ENCODE measurements at regions not wholly inside any gene's neighbourhood (a gene's known extent, or its start where the extent isn't known, plus 50 kb on each side); places are given as distances from the start of the nearest gene placed in this dataset.

GRCh38 chr10:52665821-52666220 is 106.8 kb downstream of the MBL2 start:
- Mint-ChIP-seq H3K9me3 (no peaks in the 10 kb centered on the region), H3K36me3 (ENCODE audit: low read depth) (no peaks in the 10 kb centered on the region), H3K4me3 (no peak overlapping the region), H3K27me3 (no peaks in the 10 kb centered on the region), H3K4me1 (no peaks in the 10 kb centered on the region), H3K27ac (no peak overlapping the region)
- CTCF ChIA-PET = no interaction called here
- POLR2A ChIA-PET = no interaction called here
- no peak for DNase-seq

- ChIA-PET CTCF (no interaction called here), POLR2A (no interaction called here)
- H3K27me3 Mint-ChIP-seq = no peaks in the 10 kb centered on the region
- H3K36me3 Mint-ChIP-seq (ENCODE audit: low read depth) = no peaks in the 10 kb centered on the region
- H3K27ac Mint-ChIP-seq = no peak overlapping the region
- no peak overlapping the region for H3K4me3 Mint-ChIP-seq
- no peaks in the 10 kb centered on the region for H3K4me1 Mint-ChIP-seq
- H3K9me3 Mint-ChIP-seq = no peaks in the 10 kb centered on the region
- DNase-seq = no peak
These were observed 105.7 kb downstream of the MBL2 start for GRCh38 chr10:52666931-52667330.

DNA sequence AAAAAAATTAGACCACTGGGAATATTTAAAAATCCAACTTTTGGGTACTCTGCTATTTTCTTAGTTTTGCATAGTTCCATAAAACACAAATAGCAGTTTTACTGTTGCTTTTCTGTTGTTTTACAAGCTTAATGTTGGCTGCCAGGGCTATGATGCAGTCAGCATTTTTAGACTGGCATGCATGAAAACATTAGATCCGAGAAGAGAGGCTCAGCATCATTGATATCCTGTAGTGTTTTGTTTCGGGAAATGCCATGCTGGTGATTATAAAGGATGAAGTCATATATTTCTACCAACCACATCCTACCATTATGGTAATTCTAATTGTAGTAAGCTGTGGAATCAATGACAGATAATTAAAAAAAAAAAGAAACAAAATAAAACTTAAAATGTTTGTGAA is 104.6 kb downstream of the MBL2 start:
- Mint-ChIP-seq H3K9me3 (no peaks in the 10 kb centered on the region), H3K27ac (no peak overlapping the region), H3K36me3 (ENCODE audit: low read depth) (no peaks in the 10 kb centered on the region), H3K4me1 (no peaks in the 10 kb centered on the region), H3K4me3 (no peak overlapping the region), H3K27me3 (no peaks in the 10 kb centered on the region)
- DNase-seq = no peak
- ChIA-PET CTCF (interaction anchor here (0.6 kb wide), 2 partner anchors 401 to 507 kb away, joined by 3 read pairs; no protein-coding TSS in a partner anchor), POLR2A (no interaction called here)

- Mint-ChIP-seq H3K9me3 (no peaks in the 10 kb centered on the region), H3K36me3 (ENCODE audit: low read depth) (no peaks in the 10 kb centered on the region), H3K27ac (no peak overlapping the region), H3K4me1 (no peaks in the 10 kb centered on the region), H3K4me3 (no peak overlapping the region), H3K27me3 (no peaks in the 10 kb centered on the region)
- DNase-seq = no peak
- ChIA-PET CTCF (no interaction called here), POLR2A (no interaction called here)
These were observed 99.7 kb downstream of the MBL2 start for GRCh38 chr10:52672880-52673279.

DNA sequence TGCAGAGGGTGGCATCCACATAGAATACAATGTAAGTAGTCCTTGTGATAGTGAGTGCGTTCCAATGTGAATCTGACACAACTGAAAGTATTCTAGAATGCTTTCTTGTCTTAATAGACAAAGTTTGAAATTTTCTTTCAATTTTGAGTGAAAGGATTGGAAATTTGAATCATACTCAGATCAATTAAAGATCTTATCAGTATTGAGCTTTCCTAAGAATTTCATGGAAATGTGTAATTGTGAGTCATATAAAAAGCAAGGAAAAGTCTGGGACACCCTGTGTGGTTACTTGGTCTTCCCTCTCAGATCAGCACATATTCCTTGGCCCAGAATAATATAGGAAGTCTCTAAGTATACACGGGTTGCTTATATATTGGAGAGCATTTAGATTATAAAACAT is 99.1 kb downstream of the MBL2 start:
- H3K36me3 Mint-ChIP-seq (ENCODE audit: low read depth) = no peaks in the 10 kb centered on the region
- no peaks in the 10 kb centered on the region for H3K9me3 Mint-ChIP-seq
- H3K27me3 Mint-ChIP-seq = no peaks in the 10 kb centered on the region
- ChIA-PET CTCF (no interaction called here), POLR2A (no interaction called here)
- no peak for DNase-seq
- H3K4me1 Mint-ChIP-seq = no peaks in the 10 kb centered on the region
- H3K4me3 Mint-ChIP-seq = no peak overlapping the region
- no peak overlapping the region for H3K27ac Mint-ChIP-seq

DNA sequence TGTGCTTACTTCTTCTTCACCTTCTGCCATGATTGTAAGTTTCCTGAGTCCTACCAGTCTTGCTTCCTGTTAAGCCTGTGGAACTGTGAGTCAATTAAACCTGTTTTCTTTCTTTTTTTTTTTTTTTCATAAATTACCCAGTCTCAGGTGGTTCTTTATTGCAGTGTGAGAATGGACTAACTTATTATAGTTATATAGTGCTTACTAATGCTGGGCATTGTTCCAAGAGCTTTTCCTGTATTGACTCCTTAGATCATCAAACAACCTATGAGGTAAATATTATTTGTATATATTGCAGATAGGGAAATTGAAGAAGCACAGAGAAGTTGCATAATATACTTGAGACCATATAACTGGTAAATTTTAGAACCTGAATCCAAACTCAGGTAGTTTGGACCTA is 98.1 kb downstream of the MBL2 start:
- no peak overlapping the region for H3K4me3 Mint-ChIP-seq
- H3K9me3 Mint-ChIP-seq = no peaks in the 10 kb centered on the region
- ChIA-PET POLR2A (no interaction called here), CTCF (no interaction called here)
- no peak overlapping the region for H3K27ac Mint-ChIP-seq
- no peaks in the 10 kb centered on the region for H3K27me3 Mint-ChIP-seq
- DNase-seq = no peak
- H3K4me1 Mint-ChIP-seq = no peaks in the 10 kb centered on the region
- H3K36me3 Mint-ChIP-seq (ENCODE audit: low read depth) = no peaks in the 10 kb centered on the region

- ChIA-PET CTCF (no interaction called here), POLR2A (no interaction called here)
- no peaks in the 10 kb centered on the region for H3K9me3 Mint-ChIP-seq
- no peak overlapping the region for H3K27ac Mint-ChIP-seq
- no peak for DNase-seq
- H3K36me3 Mint-ChIP-seq (ENCODE audit: low read depth) = no peaks in the 10 kb centered on the region
- no peaks in the 10 kb centered on the region for H3K4me1 Mint-ChIP-seq
- no peak overlapping the region for H3K4me3 Mint-ChIP-seq
- H3K27me3 Mint-ChIP-seq = no peaks in the 10 kb centered on the region
These were observed 95.5 kb downstream of the MBL2 start for GRCh38 chr10:52677086-52677485.

DNA sequence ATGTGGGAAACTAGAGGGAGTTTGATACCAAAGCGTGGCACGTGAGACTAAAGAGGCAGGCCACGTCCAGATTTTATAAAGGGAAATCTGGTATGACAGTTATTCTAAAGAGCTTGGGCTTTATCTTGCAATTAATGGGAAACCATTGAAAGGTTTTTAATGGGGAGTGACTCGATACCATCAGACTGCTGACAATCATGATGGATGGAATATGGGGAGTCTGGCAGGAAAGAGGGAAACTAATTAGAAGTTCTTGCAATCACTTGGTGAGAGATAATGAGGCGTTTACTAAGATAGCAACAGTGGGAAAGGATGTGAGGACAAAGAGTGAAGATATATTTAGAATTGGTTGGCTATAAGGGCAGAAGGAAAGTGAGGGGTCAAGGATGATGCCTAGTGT is 94.0 kb downstream of the MBL2 start:
- POLR2A ChIA-PET = no interaction called here
- no peak overlapping the region for H3K4me3 Mint-ChIP-seq
- DNase-seq = no peak

GRCh38 chr10:52679117-52679516 is 93.5 kb downstream of the MBL2 start:
- Mint-ChIP-seq H3K27ac (no peak overlapping the region), H3K36me3 (ENCODE audit: low read depth) (no peaks in the 10 kb centered on the region), H3K9me3 (no peaks in the 10 kb centered on the region), H3K27me3 (no peaks in the 10 kb centered on the region), H3K4me1 (no peaks in the 10 kb centered on the region), H3K4me3 (no peak overlapping the region)
- POLR2A ChIA-PET = no interaction called here
- CTCF ChIA-PET = no interaction called here
- no peak for DNase-seq

More for the DNA sequence above, 94.0 kb downstream of the MBL2 start:
- CTCF ChIA-PET = interaction anchor here (0.6 kb wide), 1 partner anchor 8 kb away, joined by 3 read pairs; no protein-coding TSS in a partner anchor
- Mint-ChIP-seq H3K27ac (no peak overlapping the region), H3K36me3 (ENCODE audit: low read depth) (no peaks in the 10 kb centered on the region), H3K9me3 (no peaks in the 10 kb centered on the region), H3K4me1 (no peaks in the 10 kb centered on the region), H3K27me3 (no peaks in the 10 kb centered on the region)

DNA sequence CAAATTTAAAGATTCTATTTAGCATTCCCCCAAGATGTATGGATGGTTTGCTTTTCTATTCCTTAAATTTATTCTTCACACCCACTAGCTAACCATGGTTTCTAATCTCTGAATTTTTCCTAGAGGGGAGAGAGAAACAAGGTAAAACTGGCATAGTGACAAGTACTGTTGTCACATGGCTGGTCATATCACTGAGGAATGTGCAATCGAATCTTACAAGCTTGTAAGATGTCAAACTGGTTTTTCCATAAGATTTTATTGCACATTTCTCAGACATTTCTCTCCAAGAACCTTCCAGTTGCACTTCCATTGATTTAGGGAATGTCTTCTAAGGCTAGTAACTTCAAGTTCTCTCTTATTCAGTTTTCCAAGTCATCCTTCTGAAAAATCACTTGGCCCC is 89.8 kb downstream of the MBL2 start:
- H3K4me1 Mint-ChIP-seq = no peaks in the 10 kb centered on the region
- no peaks in the 10 kb centered on the region for H3K9me3 Mint-ChIP-seq
- POLR2A ChIA-PET = no interaction called here
- no peak overlapping the region for H3K4me3 Mint-ChIP-seq
- no peaks in the 10 kb centered on the region for H3K27me3 Mint-ChIP-seq
- CTCF ChIA-PET = no interaction called here
- H3K27ac Mint-ChIP-seq = no peak overlapping the region
- no peaks in the 10 kb centered on the region for H3K36me3 Mint-ChIP-seq (ENCODE audit: low read depth)
- DNase-seq = no peak

GRCh38 chr10:52683776-52684175 is 88.8 kb downstream of the MBL2 start:
- Mint-ChIP-seq H3K4me1 (no peaks in the 10 kb centered on the region), H3K27me3 (no peaks in the 10 kb centered on the region), H3K9me3 (no peaks in the 10 kb centered on the region), H3K4me3 (no peak overlapping the region), H3K36me3 (ENCODE audit: low read depth) (no peaks in the 10 kb centered on the region), H3K27ac (no peak overlapping the region)
- ChIA-PET CTCF (no interaction called here), POLR2A (no interaction called here)
- no peak for DNase-seq

DNA sequence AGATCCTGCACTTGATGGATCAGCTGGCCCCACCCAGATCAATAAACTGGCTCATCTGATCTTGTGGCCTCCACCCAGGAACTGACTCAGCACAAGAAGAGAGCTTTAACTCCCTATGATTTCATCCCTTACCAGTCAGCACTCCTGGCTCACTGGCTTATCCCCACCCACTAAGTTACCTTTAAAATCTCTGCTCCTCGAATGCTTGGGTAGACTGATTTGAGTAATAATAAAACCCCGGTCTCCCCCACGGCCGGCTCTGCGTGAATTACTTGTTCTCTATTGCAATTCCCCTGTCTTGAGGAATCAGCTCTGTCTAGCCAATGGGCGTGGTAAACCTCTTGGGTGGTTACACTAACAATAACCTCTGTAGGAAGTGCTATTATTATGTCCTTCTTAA is 83.7 kb downstream of the MBL2 start:
- Mint-ChIP-seq H3K27ac (no peak overlapping the region), H3K4me1 (no peaks in the 10 kb centered on the region), H3K27me3 (no peaks in the 10 kb centered on the region), H3K4me3 (no peak overlapping the region), H3K36me3 (ENCODE audit: low read depth) (no peaks in the 10 kb centered on the region), H3K9me3 (no peaks in the 10 kb centered on the region)
- POLR2A ChIA-PET = no interaction called here
- CTCF ChIA-PET = no interaction called here
- no peak for DNase-seq

DNA sequence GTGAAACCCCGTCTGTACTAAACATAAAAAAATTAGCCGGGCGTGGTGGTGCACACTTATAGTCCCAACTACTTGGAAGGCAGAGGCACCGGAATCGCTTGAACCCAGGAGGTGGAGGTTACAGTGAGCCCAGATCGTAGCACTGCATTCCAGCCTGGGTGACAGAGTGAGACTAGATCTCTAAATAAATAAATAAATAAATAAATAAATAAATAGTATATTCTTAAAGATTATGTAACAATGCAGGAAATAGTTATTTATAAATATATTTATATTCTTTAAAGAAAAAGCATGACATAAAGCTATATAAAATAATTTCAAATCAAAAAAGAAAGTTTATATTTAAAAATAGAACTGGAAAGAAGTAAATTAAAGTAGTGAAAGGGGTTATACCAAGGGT is 76.4 kb downstream of the MBL2 start:
- CTCF ChIA-PET = no interaction called here

GRCh38 chr10:52701647-52702046 is 70.9 kb downstream of the MBL2 start:
- Mint-ChIP-seq H3K4me1 (no peaks in the 10 kb centered on the region), H3K27me3 (no peaks in the 10 kb centered on the region), H3K4me3 (no peak overlapping the region), H3K9me3 (no peaks in the 10 kb centered on the region), H3K36me3 (ENCODE audit: low read depth) (no peaks in the 10 kb centered on the region), H3K27ac (no peak overlapping the region)
- CTCF ChIA-PET = no interaction called here
- POLR2A ChIA-PET = no interaction called here
- no peak for DNase-seq

More for the DNA sequence above, 76.4 kb downstream of the MBL2 start:
- POLR2A ChIA-PET = no interaction called here
- no peak for DNase-seq
- no peaks in the 10 kb centered on the region for H3K9me3 Mint-ChIP-seq
- H3K36me3 Mint-ChIP-seq (ENCODE audit: low read depth) = no peaks in the 10 kb centered on the region
- H3K4me1 Mint-ChIP-seq = no peaks in the 10 kb centered on the region
- H3K27me3 Mint-ChIP-seq = no peaks in the 10 kb centered on the region
- no peak overlapping the region for H3K27ac Mint-ChIP-seq
- H3K4me3 Mint-ChIP-seq = no peak overlapping the region

DNA sequence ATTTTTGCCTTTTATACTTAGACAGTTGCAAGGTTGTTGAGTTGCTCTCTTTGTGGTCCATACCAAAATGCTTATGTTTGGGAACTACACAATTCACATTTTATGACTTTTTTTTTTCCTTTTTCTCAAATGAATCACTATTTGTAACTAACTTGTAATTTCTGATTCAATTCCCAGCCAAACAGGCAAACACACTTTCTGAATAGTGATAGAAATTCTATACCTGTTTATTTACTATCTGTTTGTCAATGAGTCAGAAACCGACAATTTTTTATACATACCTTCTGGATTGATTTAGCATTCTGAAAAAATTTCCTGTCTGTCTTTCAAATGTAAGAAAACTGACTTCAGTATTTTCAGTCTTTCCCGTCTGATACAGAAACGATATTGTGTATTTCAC is 69.1 kb downstream of the MBL2 start:
- Mint-ChIP-seq H3K36me3 (ENCODE audit: low read depth) (no peaks in the 10 kb centered on the region), H3K4me3 (no peak overlapping the region), H3K27ac (no peak overlapping the region), H3K27me3 (no peaks in the 10 kb centered on the region), H3K4me1 (no peaks in the 10 kb centered on the region), H3K9me3 (no peaks in the 10 kb centered on the region)
- no peak for DNase-seq
- ChIA-PET CTCF (no interaction called here), POLR2A (no interaction called here)
